Activated CD4-positive, alpha-beta T cell treated with anti-CD3 and anti-CD28 coated beads, Interleukin-2, amount 50 U/mL, for 48 hours (primary cell): ENCODE measurements at regions not wholly inside any gene's neighbourhood (a gene's known extent, or its start where the extent isn't known, plus 50 kb on each side); places are given as distances from the start of the nearest gene placed in this dataset.
"Not testable (repeated sequence)": the region's sequence is repeated elsewhere in the genome, so short reads cannot be mapped to it uniquely, and the experiment has no call there.

Experiments
- DNase-seq, 2 experiments: peaks; one replicate each; pipeline ENCODE4 v3.0.0-alpha.2; 2020

DNA sequence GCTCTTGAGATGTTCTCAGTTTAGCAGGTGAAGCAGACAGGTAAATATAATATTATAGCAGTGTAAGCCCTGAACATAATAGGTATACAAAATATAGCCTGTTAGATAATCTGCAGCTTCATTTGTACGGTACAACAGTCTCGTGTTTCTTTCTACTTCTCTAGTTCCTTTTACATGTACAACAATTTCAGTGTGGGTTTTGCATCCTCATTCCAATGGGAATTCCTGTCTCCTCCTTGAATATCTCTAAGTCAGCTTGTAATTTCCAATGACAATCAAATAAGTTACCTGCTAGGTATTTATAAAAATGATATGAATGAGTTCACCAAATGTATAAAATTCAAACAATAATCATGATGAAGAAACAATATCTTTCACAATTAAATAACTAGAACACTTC, 330.0 kb upstream of the RND3 start:
- DNase-seq = no peak

- no peak for DNase-seq
Observed at GRCh38 chr2:150812664-150813367, 325.3 kb upstream of the RND3 start.

- DNase-seq = no peak
Observed at GRCh38 chr2:150812066-150812465, 324.6 kb upstream of the RND3 start.

DNA sequence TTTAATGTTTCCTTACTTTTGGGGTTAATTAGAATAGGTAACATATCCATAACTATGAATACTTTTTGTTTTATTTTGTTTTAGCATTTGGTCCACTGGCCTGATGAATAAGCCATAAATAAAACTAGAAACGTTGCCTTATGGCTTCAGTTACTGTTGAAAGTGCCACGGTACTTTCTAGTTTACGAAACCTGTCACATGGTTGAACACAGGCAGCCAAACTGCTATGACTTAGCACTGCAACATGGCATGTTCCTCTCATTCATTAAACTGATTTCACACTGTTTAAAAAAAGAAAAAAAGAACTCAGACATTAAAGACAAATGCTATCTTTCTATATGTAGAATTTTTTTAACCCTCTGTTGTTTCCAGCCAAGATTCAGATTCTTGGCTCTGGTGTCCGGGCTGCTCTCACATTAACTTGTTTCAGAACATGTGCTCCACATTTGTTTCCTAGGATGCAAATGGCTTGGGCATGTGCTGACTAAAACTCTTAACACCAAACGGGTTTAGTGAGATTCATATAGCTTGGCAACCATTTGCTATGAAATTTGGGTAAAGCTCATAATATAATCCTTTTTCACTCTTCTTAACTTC, 323.9 kb upstream of the RND3 start:
- DNase-seq = no peak

DNA sequence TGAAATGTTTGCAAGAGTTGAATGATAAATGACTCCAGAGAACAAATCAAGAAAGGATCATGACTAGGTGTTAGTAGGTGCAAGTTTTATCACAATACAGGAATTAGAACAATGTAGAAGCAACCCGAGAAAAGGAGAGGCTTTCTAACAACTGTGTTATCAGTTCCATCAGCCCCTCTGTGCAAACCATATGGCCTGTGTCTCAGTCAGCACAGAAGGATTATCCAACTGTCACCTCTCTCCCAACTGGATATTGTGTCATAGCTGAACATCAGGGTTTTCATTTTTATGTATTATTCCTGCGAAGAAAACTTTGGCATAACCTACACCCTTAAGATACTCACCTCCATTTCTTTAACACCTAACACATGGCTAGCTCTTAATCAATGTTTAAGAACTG, 321.6 kb upstream of the RND3 start:
- DNase-seq = no peak

- DNase-seq = no peak
Observed at GRCh38 chr2:150806336-150806735, 318.9 kb upstream of the RND3 start.

- DNase-seq = no peak
Observed at GRCh38 chr2:150803689-150804398, 316.4 kb upstream of the RND3 start.

DNA sequence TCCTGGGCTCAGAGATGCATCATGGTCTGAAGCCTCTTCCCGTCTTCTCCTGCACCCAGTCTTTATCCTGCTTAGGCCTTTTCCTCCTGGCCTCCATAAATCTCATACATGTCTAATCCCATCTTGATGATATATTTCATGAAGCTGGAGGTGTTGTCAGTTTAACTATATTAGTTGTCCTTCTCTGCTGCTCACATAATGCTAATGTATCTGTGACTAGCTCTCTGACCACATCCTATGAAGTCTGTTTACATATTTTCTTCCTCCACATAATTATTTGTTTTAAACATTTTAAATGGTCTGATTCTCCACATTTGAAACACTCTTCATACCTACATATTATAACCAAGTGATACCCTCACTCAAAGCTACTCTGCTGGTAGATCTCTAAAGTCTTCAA, 315.2 kb upstream of the RND3 start:
- DNase-seq = no peak

DNA sequence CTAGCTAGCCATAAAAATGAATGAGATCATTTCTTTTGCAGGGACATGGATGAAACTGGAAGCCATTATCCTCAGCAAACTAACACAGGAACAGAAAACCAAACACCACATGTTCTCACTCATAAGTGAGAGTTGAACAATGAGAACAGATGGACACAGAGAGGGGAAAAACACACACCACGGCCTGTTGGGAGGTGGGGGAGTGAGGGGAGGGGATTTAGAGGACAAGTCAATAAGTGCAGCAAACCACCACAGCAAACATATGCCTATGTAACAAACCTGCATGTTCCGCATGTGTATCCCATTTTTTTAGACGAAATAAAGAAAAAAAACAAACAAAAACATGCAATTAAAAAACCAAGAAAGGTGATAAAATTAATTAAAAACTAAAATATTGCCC, 308.8 kb upstream of the RND3 start:
- not testable (repeated sequence) for DNase-seq

GRCh38 chr2:150792780-150793300, 305.4 kb upstream of the RND3 start:
- DNase-seq = no peak

GRCh38 chr2:150791567-150791966, 304.1 kb upstream of the RND3 start:
- no peak for DNase-seq

GRCh38 chr2:150789376-150789905, 302.0 kb upstream of the RND3 start:
- no peak for DNase-seq

DNA sequence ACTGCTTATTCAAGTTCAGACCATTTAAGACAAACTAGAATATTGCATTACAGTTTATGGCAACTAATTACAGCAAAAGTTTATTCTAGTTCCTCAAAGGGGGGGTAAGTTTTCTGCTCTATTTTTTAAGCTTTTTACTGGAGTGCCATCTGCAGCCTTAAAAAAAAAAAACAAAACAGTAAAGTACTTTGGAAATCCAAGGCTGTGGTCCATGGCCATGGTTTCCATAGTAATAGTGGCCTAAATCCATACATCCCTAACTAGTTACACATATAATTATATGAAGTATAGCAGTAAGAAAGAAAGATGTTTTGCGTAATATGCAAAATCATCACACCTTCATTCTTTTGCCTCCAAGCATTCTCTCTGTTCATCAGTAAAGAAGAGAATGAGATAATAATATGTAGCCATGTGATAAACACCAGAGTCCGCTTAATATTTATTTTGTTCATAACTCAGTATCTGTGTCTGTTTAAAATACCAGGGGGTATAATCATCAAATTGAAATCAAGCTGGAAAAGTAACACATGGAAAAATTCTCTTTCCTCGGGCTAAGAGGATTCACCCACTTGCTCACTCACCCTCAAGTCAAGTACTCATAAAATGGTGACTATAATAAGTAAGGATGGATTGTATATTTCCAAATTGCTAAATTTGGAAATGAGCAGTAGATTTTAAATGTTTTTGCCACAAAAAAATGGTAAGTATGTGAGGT, 301.1 kb upstream of the RND3 start:
- no peak for DNase-seq

- no peak for DNase-seq
Observed at GRCh38 chr2:150787353-150788093, 300.1 kb upstream of the RND3 start.

- DNase-seq = no peak
Observed at GRCh38 chr2:150784389-150784788, 296.9 kb upstream of the RND3 start.

DNA sequence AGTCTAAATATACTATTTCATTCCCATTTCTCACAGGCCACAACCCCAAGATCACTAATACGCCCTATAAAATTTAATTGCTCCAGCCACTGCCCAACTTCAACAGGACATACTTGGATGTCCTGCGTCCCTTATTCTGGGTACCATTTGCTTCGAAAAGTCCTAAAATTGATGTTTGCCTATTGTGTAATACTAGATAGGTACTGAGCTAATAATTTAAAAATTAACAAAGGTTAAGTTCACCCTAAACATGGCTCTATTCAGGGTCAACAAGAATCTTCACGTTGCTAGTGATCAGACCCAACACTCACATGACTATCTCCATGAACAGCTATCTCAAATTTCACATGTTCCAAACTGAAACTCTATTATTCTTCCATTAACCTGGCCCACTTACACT, 296.4 kb upstream of the RND3 start:
- no peak for DNase-seq

DNA sequence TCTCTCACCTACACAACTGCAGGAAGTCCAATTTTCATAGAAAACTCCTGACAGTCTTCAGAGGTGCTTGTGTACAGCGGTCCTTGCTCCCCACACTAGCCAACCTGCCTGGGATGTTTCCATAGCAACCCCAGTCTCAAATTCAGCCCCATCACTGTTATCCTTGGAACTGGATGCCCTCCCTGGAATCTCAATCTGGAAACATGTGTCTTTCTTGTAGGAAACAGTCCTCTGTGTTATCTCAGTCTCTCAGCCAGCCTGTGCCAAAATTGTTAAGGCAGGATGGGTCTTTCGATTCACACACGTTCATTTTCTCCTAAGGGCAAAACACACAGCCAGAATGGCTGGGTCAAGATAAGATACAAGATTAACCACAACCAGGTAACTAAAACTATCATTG, 295.5 kb upstream of the RND3 start:
- no peak for DNase-seq

DNA sequence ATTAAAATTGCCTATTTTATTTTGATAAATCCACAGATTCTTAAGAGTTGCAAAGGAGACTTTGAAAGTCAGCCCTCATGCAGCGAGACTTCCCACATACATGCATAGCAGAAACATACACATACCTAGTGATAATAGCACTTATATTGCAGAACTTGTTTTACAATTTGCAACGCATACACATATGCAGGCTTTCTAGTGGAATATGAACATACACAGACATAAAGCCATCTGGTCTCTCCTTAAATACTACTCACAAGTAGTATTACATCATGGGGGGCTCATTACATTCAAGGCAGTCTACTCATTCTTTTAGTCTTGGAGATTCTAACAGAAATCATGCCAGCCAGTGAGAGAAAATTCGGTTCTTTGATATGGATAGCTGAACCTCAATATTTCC, 295.1 kb upstream of the RND3 start:
- DNase-seq = no peak

DNA sequence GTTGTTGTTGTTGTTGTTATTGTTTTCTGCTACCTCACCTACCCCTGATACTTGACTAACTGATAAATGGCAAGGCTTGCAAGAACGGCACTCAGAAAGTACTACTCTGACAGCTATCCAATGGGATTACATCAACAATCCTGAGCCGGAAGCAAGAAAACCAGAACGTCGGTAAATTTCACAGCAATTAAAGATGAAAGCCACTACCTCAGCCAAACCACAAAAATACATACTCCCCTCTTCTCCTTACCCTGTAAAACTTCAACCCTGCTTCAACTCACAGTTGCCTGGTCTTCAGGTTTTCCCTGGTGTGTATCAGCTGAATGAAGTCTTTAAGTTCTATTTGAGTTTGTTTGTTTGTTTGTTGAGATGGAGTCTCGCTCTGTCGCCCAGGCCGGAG, 293.7 kb upstream of the RND3 start:
- DNase-seq = no peak

GRCh38 chr2:150778828-150779227, 291.4 kb upstream of the RND3 start:
- DNase-seq = no peak

- DNase-seq = no peak
Observed at GRCh38 chr2:150769421-150769820, 282.0 kb upstream of the RND3 start.

- DNase-seq = no peak
Observed at GRCh38 chr2:150767991-150768746, 280.7 kb upstream of the RND3 start.
